HepG2 (cell line): ENCODE measurements at regions not wholly inside any gene's neighbourhood (a gene's known extent, or its start where the extent isn't known, plus 50 kb on each side); places are given as distances from the start of the nearest gene placed in this dataset.

ENCODE experiments used
- ATAC-seq: fragments of 200-7000 bp; cut with Tn5 transposase; 3 replicates; pipeline ENCODE4 v1.9.1; 2020; ENCODE audit warnings: mild to moderate bottlenecking, moderate library complexity
- BruUV-seq: library from RNA; stranded (reverse); fragments of 400-500 nt; replicated peaks from 2 replicates; lab custom pipeline; 2021; lab: Mats Ljungman, UMichigan
- CTCF ChIA-PET: fragments of 300-600 bp; formaldehyde crosslinking; extraction: SDS; loops from one replicate; lab custom pipeline; 2021; ENCODE audit warnings: low total read pairs, inconsistent platforms, low intra/inter-chr PET ratio; lab: Yijun Ruan, JAX
- POLR2A ChIA-PET: fragments of 350-600 bp; sonication (Branson Sonifier 250); formaldehyde crosslinking; loops from one replicate; lab custom pipeline; 2020; ENCODE audit warnings: antibody characterized with exemption, inconsistent platforms; lab: Yijun Ruan, JAX
- DNase-seq: peaks from one replicate; pipeline ENCODE4 v3.0.0-alpha.2; 2015; ENCODE audit warnings: low spot score
- FAIRE-seq: peaks from 3 replicates; lab custom pipeline; 2011; peaks lifted over from hg19 to GRCh38; lab: Jason Lieb, UNC
- H2AFZ ChIP-seq: one replicate; pipeline ENCODE4 v1.6.1; 2011; ENCODE audit warnings: low read length, inconsistent platforms
- H3K27ac ChIP-seq: fragments of 300-600 bp; 3 replicates; pipeline ENCODE4 v1.8.0; 2011; ENCODE audit warnings: mixed run types, mild to moderate bottlenecking, mixed read lengths, low read length, inconsistent platforms; ENCODE audit not compliant: insufficient read depth; ENCODE audit errors: extremely low read length
- H3K27me3 ChIP-seq, 2 experiments: fragments of 200-600 bp in 1 of 2; 2 replicates in 1 of 2; 3 replicates in 1 of 2; pipeline versions ENCODE4 v1.6.0 to v1.8.0; 2011; ENCODE audit warnings: low read length in 2 of 2, mild to moderate bottlenecking in 2 of 2, moderate library complexity in 2 of 2, inconsistent platforms in 1 of 2; ENCODE audit not compliant: insufficient read depth in 2 of 2, control insufficient read depth in 1 of 2
- H3K36me3 ChIP-seq, 2 experiments: fragments of 200-600 bp in 1 of 2; replicated peaks in 1 of 2; 2 replicates in 1 of 2; 3 replicates in 1 of 2; pipeline versions ENCODE4 v1.5.1 to v1.8.0; 2011; ENCODE audit warnings: low read length in 2 of 2, inconsistent platforms in 1 of 2; ENCODE audit not compliant: insufficient read depth in 2 of 2, control insufficient read depth in 1 of 2
- H3K4me1 ChIP-seq: 2 replicates; pipeline ENCODE4 v1.5.1; 2012; ENCODE audit warnings: low read length, inconsistent platforms; ENCODE audit not compliant: insufficient read depth
- H3K4me2 ChIP-seq: 2 replicates; pipeline ENCODE4 v1.6.0; 2011; ENCODE audit warnings: low read depth, low read length, inconsistent platforms
- H3K4me3 ChIP-seq, 3 experiments: fragments of 200-600 bp in 1 of 3; sonication (generic), shearing (Covaris generic) in 1 of 3; replicated peaks in 1 of 3; 2 replicates each; pipeline ENCODE4 v1.5.1; 2011 to 2016; ENCODE audit warnings: low read length in 3 of 3, inconsistent platforms in 2 of 3, low read depth in 2 of 3, mild to moderate bottlenecking in 2 of 3, control low read depth in 1 of 3, mixed read lengths in 1 of 3; ENCODE audit not compliant: insufficient read depth in 1 of 3
- H3K79me2 ChIP-seq: one replicate; pipeline ENCODE4 v1.6.1; 2011; ENCODE audit warnings: low read length, inconsistent platforms; ENCODE audit not compliant: insufficient read depth
- H3K9ac ChIP-seq: 2 replicates; pipeline ENCODE4 v1.6.0; 2011; ENCODE audit warnings: mild to moderate bottlenecking, low read depth, low read length, inconsistent platforms; ENCODE audit not compliant: insufficient read depth
- H3K9me3 ChIP-seq: 2 replicates; pipeline ENCODE4 v1.5.1; 2012; ENCODE audit warnings: mild to moderate bottlenecking, low read length
- H4K20me1 ChIP-seq: 2 replicates; pipeline ENCODE4 v1.6.0; 2011; ENCODE audit warnings: inconsistent platforms, mild to moderate bottlenecking, low read length, moderate library complexity; ENCODE audit not compliant: insufficient read depth
- FLYWCH1 ChIP-seq: sonication (generic); formaldehyde crosslinking; IDR thresholded peaks from 2 replicates; pipeline ENCODE4 v1.8.1; 2023; ENCODE audit warnings: mild to moderate bottlenecking, missing genetic modification reagents
- FOXO4 ChIP-seq: sonication (generic); formaldehyde crosslinking; conservative IDR thresholded peaks from 2 replicates; pipeline ENCODE4 v1.8.1; 2023; ENCODE audit warnings: missing genetic modification reagents
- JUND ChIP-seq: sonication (generic); formaldehyde crosslinking; IDR thresholded peaks from 2 replicates; pipeline ENCODE4 v1.8.0; 2022; ENCODE audit warnings: mild to moderate bottlenecking, missing genetic modification reagents
- KDM1A ChIP-seq: IDR thresholded peaks from 2 replicates; pipeline ENCODE4 v1.6.1; 2016; ENCODE audit warnings: missing compliant biosample characterization
- MYNN ChIP-seq: sonication (generic); formaldehyde crosslinking; IDR thresholded peaks from 2 replicates; pipeline ENCODE4 v1.4.0; 2020; ENCODE audit warnings: mild to moderate bottlenecking, low read depth, missing genetic modification reagents
- STAT6 ChIP-seq: sonication (generic); formaldehyde crosslinking; IDR thresholded peaks from 2 replicates; pipeline ENCODE4 v1.4.0; 2020; ENCODE audit warnings: missing genetic modification reagents, mild to moderate bottlenecking, borderline replicate concordance
- ZBTB46 ChIP-seq: sonication (generic); formaldehyde crosslinking; IDR thresholded peaks from 2 replicates; pipeline ENCODE4 v1.4.0; 2020; ENCODE audit warnings: mild to moderate bottlenecking, missing genetic modification reagents, borderline replicate concordance
- ZKSCAN1 ChIP-seq: fragments of 150-350 bp; IDR thresholded peaks from 2 replicates; pipeline ENCODE4 v1.6.1; 2014; ENCODE audit warnings: low read length
- ZNF205 ChIP-seq: IDR thresholded peaks from 2 replicates; pipeline ENCODE4 v1.6.1; 2018; ENCODE audit warnings: missing biosample characterization, missing genetic modification reagents
- ZNF496 ChIP-seq: sonication (generic); formaldehyde crosslinking; IDR thresholded peaks from 2 replicates; pipeline ENCODE4 v1.8.1; 2023; ENCODE audit warnings: mild to moderate bottlenecking, moderate library complexity, missing genetic modification reagents; ENCODE audit not compliant: insufficient replicate concordance
- ZNF674 ChIP-seq: sonication (generic); formaldehyde crosslinking; IDR thresholded peaks from 2 replicates; pipeline ENCODE4 v1.5.0; 2020; ENCODE audit warnings: low read depth, mild to moderate bottlenecking, missing genetic modification reagents
- ZNF737 ChIP-seq: sonication (generic); formaldehyde crosslinking; IDR thresholded peaks from 2 replicates; pipeline ENCODE4 v1.5.0; 2020; ENCODE audit warnings: missing genetic modification reagents, mild to moderate bottlenecking, borderline replicate concordance
- ZNF883 ChIP-seq: sonication (generic); formaldehyde crosslinking; IDR thresholded peaks from 2 replicates; pipeline ENCODE4 v1.5.1; 2020; ENCODE audit warnings: mild to moderate bottlenecking, missing genetic modification reagents; ENCODE audit errors: not compliant biosample characterization
- WGBS: methylation state at CpG from one replicate; pipeline ENCODE4 v1.1.6; 2017; ENCODE audit warnings: low lambda C conversion rate; 5-methylcytosine and 5-hydroxymethylcytosine counted together
- in situ Hi-C: cut with HindIII; loops from 2 replicates; pipeline ENCODE4 v1.10.0; 2017; ENCODE audit warnings: low pct_unique_long_range_greater_than_20kb; ENCODE audit not compliant: extremely low pct_ligation_motif_present
- intact Hi-C: fragments of 100-400 bp; cut with micrococcal nuclease; formaldehyde crosslinking; loops from one replicate; pipeline ENCODE4 v1.10.0; 2022; ENCODE audit not compliant: unreplicated experiment
- TF ChIP-seq, protein P1 (sequence below): IDR thresholded peaks from 2 replicates; pipeline ENCODE4 v1.6.1; 2018; ENCODE audit warnings: missing genetic modification reagents, mild to moderate bottlenecking, missing compliant biosample characterization
- TF ChIP-seq, protein P2 (sequence below), 2 experiments: fragments of 450-650 bp in 1 of 2; sonication (generic) in 1 of 2; formaldehyde crosslinking; IDR thresholded peaks; 2 replicates each; pipeline versions ENCODE4 v1.5.0 to v1.8.0; 2020 to 2022; ENCODE audit warnings: mild to moderate bottlenecking in 1 of 2, missing genetic modification reagents in 1 of 2
- TF ChIP-seq, protein P3 (sequence below): sonication (generic); formaldehyde crosslinking; IDR thresholded peaks from 2 replicates; pipeline ENCODE4 v1.5.1; 2020; ENCODE audit warnings: mild to moderate bottlenecking, moderate library complexity, missing genetic modification reagents

- intact Hi-C loops, result no loop called here
- Histone ChIP-seq H3K4me2 (no peak overlapping the region), H3K4me3 (no peak overlapping the region), H3K9me3 (no peaks in the 10 kb centered on the region), H2AFZ (no peak overlapping the region), H4K20me1 (0 out of 2 replicates have a peak, but pooled peaks cover 3% of the 10 kb centered on the region), H3K79me2 (no peaks in the 10 kb centered on the region), H3K27me3 (peaks cover 27 to 94% of the 10 kb centered on the region in 2 experiments), H3K36me3 (no peaks in the 10 kb centered on the region), H3K4me1 (no peaks in the 10 kb centered on the region), H3K9ac (no peak overlapping the region), H3K27ac (no peak overlapping the region)
- DNase-seq (no peak), FAIRE-seq (no peak), ATAC-seq (no peak)
- in situ Hi-C loops, result no loop called here
- WGBS, result 8% methylated on average over 3 of the region's 10 CpGs
- POLR2A ChIA-PET, result no interaction called here
- CTCF ChIA-PET, result no interaction called here
- no TSS peak for BruUV-seq
- TF ChIP-seq FLYWCH1 (CRISPR knock-in tag) (no peak), KDM1A (CRISPR knock-in tag) (no peak), ZNF737 (no peak), ZBTB46 (CRISPR knock-in tag) (no peak), MYNN (CRISPR knock-in tag) (no peak), ZNF883 (CRISPR knock-in tag) (no peak), ZNF496 (CRISPR knock-in tag) (no peak), JUND (CRISPR knock-in tag) (no peak), FOXO4 (CRISPR knock-in tag) (no peak), ZKSCAN1 (no peak), ZNF205 (CRISPR knock-in tag) (no peak), ZNF674 (CRISPR knock-in tag) (no peak), STAT6 (CRISPR knock-in tag) (no peak)
- TF ChIP-seq, protein P1, sequence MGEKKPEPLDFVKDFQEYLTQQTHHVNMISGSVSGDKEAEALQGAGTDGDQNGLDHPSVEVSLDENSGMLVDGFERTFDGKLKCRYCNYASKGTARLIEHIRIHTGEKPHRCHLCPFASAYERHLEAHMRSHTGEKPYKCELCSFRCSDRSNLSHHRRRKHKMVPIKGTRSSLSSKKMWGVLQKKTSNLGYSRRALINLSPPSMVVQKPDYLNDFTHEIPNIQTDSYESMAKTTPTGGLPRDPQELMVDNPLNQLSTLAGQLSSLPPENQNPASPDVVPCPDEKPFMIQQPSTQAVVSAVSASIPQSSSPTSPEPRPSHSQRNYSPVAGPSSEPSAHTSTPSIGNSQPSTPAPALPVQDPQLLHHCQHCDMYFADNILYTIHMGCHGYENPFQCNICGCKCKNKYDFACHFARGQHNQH (CRISPR knock-in tag), result no peak
- TF ChIP-seq, protein P2, sequence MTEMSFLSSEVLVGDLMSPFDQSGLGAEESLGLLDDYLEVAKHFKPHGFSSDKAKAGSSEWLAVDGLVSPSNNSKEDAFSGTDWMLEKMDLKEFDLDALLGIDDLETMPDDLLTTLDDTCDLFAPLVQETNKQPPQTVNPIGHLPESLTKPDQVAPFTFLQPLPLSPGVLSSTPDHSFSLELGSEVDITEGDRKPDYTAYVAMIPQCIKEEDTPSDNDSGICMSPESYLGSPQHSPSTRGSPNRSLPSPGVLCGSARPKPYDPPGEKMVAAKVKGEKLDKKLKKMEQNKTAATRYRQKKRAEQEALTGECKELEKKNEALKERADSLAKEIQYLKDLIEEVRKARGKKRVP (CRISPR knock-in tag; IDR thresholded peaks at IDR 0.05), result no peak
- TF ChIP-seq, protein P3, sequence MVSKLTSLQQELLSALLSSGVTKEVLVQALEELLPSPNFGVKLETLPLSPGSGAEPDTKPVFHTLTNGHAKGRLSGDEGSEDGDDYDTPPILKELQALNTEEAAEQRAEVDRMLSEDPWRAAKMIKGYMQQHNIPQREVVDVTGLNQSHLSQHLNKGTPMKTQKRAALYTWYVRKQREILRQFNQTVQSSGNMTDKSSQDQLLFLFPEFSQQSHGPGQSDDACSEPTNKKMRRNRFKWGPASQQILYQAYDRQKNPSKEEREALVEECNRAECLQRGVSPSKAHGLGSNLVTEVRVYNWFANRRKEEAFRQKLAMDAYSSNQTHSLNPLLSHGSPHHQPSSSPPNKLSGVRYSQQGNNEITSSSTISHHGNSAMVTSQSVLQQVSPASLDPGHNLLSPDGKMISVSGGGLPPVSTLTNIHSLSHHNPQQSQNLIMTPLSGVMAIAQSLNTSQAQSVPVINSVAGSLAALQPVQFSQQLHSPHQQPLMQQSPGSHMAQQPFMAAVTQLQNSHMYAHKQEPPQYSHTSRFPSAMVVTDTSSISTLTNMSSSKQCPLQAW, result no peak
Measured at GRCh38 chr4:1558205-1558604, 125.9 kb downstream of the FAM53A start.
